ENCODE measurements at regions not wholly inside any gene's neighbourhood (a gene's known extent, or its start where the extent isn't known, plus 50 kb on each side); places are given as distances from the start of the nearest gene placed in this dataset.
A peak's percentile ranks its signal among the peaks of the same experiment; 100 is the strongest.

DNA sequence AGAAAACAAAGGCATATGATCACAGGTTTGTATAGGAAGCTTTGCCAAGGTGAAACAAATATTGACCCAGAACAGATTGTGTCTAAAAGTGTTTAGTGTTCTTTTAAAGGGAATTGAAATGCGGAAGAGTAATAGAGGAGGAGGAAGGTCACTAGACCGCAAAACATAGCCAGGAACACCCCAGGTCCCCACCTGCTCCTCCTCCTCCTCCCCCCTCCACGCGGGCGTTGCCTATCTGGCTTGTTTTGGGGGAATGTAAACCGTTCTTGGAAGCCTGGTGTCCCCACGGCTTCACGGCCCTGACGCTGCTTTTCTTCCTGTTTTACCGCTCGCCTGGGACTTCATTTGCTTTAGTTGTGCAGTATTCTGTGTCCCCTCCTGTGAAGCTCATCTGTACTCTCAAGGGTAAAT, 81.0 kb upstream of the PFKP start:
- WGBS (ENCODE audit: insufficient coverage, low coverage, low lambda C conversion rate, missing lambda C conversion rate): 21% methylated on average over 9 of the region's 11 CpGs
- Histone ChIP-seq H3K27ac (no peak overlapping the region), H3K4me3 (no peak overlapping the region), H3K36me3 (no peaks in the 10 kb centered on the region), H3K9me3 (no peaks in the 10 kb centered on the region), H3K27me3 (no peaks in the 10 kb centered on the region), H3K4me1 (no peaks in the 10 kb centered on the region)
- ATAC-seq: no peak
- TF ChIP-seq, protein P1, sequence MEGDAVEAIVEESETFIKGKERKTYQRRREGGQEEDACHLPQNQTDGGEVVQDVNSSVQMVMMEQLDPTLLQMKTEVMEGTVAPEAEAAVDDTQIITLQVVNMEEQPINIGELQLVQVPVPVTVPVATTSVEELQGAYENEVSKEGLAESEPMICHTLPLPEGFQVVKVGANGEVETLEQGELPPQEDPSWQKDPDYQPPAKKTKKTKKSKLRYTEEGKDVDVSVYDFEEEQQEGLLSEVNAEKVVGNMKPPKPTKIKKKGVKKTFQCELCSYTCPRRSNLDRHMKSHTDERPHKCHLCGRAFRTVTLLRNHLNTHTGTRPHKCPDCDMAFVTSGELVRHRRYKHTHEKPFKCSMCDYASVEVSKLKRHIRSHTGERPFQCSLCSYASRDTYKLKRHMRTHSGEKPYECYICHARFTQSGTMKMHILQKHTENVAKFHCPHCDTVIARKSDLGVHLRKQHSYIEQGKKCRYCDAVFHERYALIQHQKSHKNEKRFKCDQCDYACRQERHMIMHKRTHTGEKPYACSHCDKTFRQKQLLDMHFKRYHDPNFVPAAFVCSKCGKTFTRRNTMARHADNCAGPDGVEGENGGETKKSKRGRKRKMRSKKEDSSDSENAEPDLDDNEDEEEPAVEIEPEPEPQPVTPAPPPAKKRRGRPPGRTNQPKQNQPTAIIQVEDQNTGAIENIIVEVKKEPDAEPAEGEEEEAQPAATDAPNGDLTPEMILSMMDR (IDR thresholded peaks at IDR 0.05): no peak
- TF ChIP-seq POLR2A (IDR thresholded peaks at IDR 0.05): no peak
- DNase-seq: no peak
- intact Hi-C loops (cut with DNase I): no loop called here

GRCh38 chr10:2985729-2986232, 81.6 kb upstream of the PFKP start:
- Histone ChIP-seq H3K4me3 (no peak overlapping the region), H3K4me1 (no peaks in the 10 kb centered on the region), H3K9me3 (no peaks in the 10 kb centered on the region), H3K27ac (no peak overlapping the region), H3K36me3 (no peaks in the 10 kb centered on the region), H3K27me3 (no peaks in the 10 kb centered on the region)
- TF ChIP-seq, protein P1 (IDR thresholded peaks at IDR 0.05): no peak
- TF ChIP-seq POLR2A (IDR thresholded peaks at IDR 0.05): no peak
- WGBS (ENCODE audit: insufficient coverage, low coverage, low lambda C conversion rate, missing lambda C conversion rate): 20% methylated on average over 9 of the region's 11 CpGs
- intact Hi-C loops (cut with DNase I): no loop called here
- DNase-seq (no peak), ATAC-seq (peak in 1 of 4 donors; percentile 80)

GRCh38 chr10:2984682-2985081, 82.7 kb upstream of the PFKP start:
- no peak for ATAC-seq

GRCh38 chr10:2982146-2982545, 85.2 kb upstream of the PFKP start:
- intact Hi-C loops (cut with DNase I): no loop called here
- WGBS (ENCODE audit: insufficient coverage, low coverage, low lambda C conversion rate, missing lambda C conversion rate): 38% methylated on average over 7 of the region's 7 CpGs
- Histone ChIP-seq H3K4me3 (no peak overlapping the region), H3K27ac (no peak overlapping the region), H3K27me3 (no peaks in the 10 kb centered on the region), H3K4me1 (no peaks in the 10 kb centered on the region), H3K9me3 (no peaks in the 10 kb centered on the region), H3K36me3 (no peaks in the 10 kb centered on the region)
- TF ChIP-seq, protein P1 (IDR thresholded peaks at IDR 0.05): no peak
- no peak for TF ChIP-seq POLR2A (IDR thresholded peaks at IDR 0.05)
- DNase-seq: no peak
- no peak for ATAC-seq

More at GRCh38 chr10:2984682-2985081, 82.7 kb upstream of the PFKP start:
- Histone ChIP-seq H3K36me3 (no peaks in the 10 kb centered on the region), H3K27me3 (no peaks in the 10 kb centered on the region), H3K4me3 (no peak overlapping the region), H3K4me1 (no peaks in the 10 kb centered on the region), H3K9me3 (no peaks in the 10 kb centered on the region), H3K27ac (no peak overlapping the region)
- 40% methylated on average over 3 of the region's 10 CpGs for WGBS (ENCODE audit: insufficient coverage, low coverage, low lambda C conversion rate, missing lambda C conversion rate)
- TF ChIP-seq, protein P1 (IDR thresholded peaks at IDR 0.05): no peak
- intact Hi-C loops (cut with DNase I): no loop called here
- no peak for DNase-seq

DNA sequence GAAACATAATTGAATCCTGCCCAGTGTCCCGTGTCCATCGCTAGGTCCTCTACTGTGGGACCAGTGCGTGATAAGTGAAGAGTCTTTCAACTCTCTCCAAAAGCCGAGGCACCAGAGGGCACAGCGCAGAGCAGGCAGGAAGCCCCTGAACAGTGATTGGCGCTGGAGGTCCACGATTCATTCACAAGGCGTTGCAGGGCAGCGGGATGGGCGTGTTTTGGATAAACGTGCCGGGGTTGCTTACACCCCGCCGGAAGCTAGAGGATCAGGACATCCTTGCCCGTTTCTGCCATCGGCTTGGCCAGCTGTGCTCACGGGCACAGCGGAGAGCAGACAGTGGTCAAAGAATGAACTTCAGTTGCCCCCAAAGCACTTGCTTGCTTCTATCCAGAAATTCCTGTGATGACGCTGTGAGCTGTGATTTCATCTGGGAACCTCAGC, 86.0 kb upstream of the PFKP start:
- H3K27me3 ChIP-seq: no peaks in the 10 kb centered on the region
- WGBS (ENCODE audit: insufficient coverage, low coverage, low lambda C conversion rate, missing lambda C conversion rate): 49% methylated on average over 5 of the region's 19 CpGs
- TF ChIP-seq, protein P1 (IDR thresholded peaks at IDR 0.05): no peak
- TF ChIP-seq POLR2A (IDR thresholded peaks at IDR 0.05): no peak
- H3K4me1 ChIP-seq: no peaks in the 10 kb centered on the region
- no peak overlapping the region for H3K4me3 ChIP-seq
- no peaks in the 10 kb centered on the region for H3K36me3 ChIP-seq
- H3K27ac ChIP-seq: no peak overlapping the region
- no peak for DNase-seq
- ATAC-seq: no peak
- no peaks in the 10 kb centered on the region for H3K9me3 ChIP-seq
- intact Hi-C loops (cut with DNase I): no loop called here

Measured in right lobe of liver (tissue), 6 donors.